Upper lobe of right lung (tissue), 1 donor: ENCODE measurements at regions not wholly inside any gene's neighbourhood (a gene's known extent, or its start where the extent isn't known, plus 50 kb on each side); places are given as distances from the start of the nearest gene placed in this dataset.

Source experiments
- ATAC-seq: fragments of 200-7000 bp; cut with Tn5 transposase; one replicate; pipeline ENCODE4 v1.9.1; 2020; ENCODE audit warnings: mild to moderate bottlenecking, moderate library complexity
- DNase-seq: peaks from one replicate; pipeline ENCODE4 v3.0.0-alpha.2; 2020
- H3K27ac ChIP-seq: fragments of 200-600 bp; one replicate; pipeline ENCODE4 v1.8.0; 2022
- H3K27me3 ChIP-seq: fragments of 200-600 bp; one replicate; pipeline ENCODE4 v1.8.0; 2022; ENCODE audit warnings: mild to moderate bottlenecking
- H3K36me3 ChIP-seq: fragments of 200-600 bp; one replicate; pipeline ENCODE4 v1.8.0; 2022
- H3K4me1 ChIP-seq: fragments of 200-600 bp; one replicate; pipeline ENCODE4 v1.8.0; 2022
- H3K4me3 ChIP-seq: fragments of 200-600 bp; one replicate; pipeline ENCODE4 v1.8.0; 2022; ENCODE audit warnings: mild to moderate bottlenecking
- H3K9me3 ChIP-seq: fragments of 200-600 bp; one replicate; pipeline ENCODE4 v1.8.0; 2022
- intact Hi-C: fragments of 100-400 bp; cut with DNase I; formaldehyde crosslinking; loops from one replicate; pipeline ENCODE4 v1.11.0; 2022
- TF ChIP-seq, protein P1 (sequence below): fragments of 200-600 bp; IDR thresholded peaks from one replicate; pipeline ENCODE4 v1.8.0; 2022; ENCODE audit warnings: antibody characterized with exemption
- donor health status: DM: no; HTN: yes; CAD: no; lungs with severe emphysema.

DNA sequence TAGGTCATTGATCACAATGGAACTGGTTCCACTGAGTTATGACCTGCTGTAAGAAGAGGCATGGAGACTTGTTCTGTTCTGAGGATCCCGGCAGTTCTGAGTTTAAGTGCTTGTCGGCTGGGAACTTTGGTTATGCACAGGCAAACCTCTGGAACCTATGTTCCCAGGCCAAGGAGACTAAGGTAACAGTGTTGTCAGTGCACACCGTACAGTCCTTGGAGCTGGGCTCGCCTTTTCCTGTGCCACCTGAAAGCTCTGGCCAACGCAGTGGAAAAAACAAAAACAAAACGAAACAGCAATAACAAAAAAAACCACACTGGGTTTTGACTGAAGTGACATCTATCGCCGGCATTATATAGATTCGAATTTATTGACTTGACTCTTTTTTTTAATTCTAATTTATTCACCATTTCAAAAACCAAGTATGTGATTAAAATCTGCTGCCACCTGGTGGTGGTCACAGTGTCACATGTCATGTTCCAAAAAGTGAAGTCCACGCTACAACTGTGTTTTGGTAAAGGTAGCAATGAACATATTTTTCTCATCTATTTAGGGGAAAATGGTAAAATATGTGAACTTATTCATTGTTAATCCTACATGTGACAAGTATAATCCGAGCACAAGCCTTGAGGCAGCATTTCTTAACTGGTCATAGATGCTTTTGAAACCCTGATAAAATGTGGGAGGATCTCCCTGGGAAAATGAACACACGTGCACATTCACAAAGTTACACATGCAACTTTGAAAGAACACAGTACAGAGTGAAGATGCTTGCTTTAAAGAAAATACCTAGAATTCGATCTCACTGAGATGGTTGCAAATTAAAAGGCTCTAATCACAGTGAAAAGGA lies 113.8 kb upstream of the PPP2R2D start:
- H3K27me3 ChIP-seq = no peaks in the 10 kb centered on the region
- no peak for DNase-seq
- no peaks in the 10 kb centered on the region for H3K36me3 ChIP-seq
- H3K4me1 ChIP-seq = no peaks in the 10 kb centered on the region
- no peak for ATAC-seq
- H3K4me3 ChIP-seq = no peak overlapping the region
- no peaks in the 10 kb centered on the region for H3K9me3 ChIP-seq
- TF ChIP-seq, protein P1, sequence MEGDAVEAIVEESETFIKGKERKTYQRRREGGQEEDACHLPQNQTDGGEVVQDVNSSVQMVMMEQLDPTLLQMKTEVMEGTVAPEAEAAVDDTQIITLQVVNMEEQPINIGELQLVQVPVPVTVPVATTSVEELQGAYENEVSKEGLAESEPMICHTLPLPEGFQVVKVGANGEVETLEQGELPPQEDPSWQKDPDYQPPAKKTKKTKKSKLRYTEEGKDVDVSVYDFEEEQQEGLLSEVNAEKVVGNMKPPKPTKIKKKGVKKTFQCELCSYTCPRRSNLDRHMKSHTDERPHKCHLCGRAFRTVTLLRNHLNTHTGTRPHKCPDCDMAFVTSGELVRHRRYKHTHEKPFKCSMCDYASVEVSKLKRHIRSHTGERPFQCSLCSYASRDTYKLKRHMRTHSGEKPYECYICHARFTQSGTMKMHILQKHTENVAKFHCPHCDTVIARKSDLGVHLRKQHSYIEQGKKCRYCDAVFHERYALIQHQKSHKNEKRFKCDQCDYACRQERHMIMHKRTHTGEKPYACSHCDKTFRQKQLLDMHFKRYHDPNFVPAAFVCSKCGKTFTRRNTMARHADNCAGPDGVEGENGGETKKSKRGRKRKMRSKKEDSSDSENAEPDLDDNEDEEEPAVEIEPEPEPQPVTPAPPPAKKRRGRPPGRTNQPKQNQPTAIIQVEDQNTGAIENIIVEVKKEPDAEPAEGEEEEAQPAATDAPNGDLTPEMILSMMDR = peak; percentile 79
- intact Hi-C loops = no loop called here
- H3K27ac ChIP-seq = no peak overlapping the region

DNA sequence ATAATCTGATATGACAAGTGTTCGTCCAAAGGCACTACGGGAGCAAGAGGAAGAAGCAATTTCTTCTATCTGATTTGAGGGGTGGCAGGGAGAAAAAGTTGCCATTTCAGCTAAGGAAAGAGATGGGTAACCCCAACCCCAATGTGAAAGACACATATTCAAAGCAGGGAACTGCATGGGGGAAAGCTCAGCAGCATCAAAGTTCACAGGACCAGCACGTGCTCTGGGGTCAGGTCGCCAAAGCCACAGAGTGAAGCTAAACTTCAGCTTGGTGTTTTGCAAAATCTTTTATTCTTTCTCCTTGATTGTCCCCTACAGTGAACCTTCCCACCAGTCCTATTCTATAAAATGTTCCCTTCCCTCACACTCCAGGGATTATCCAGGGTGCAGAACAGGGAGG lies 112.8 kb upstream of the PPP2R2D start:
- no peak for DNase-seq
- Histone ChIP-seq H3K9me3 (no peaks in the 10 kb centered on the region), H3K4me3 (no peak overlapping the region), H3K4me1 (no peaks in the 10 kb centered on the region), H3K36me3 (no peaks in the 10 kb centered on the region), H3K27ac (no peak overlapping the region), H3K27me3 (no peaks in the 10 kb centered on the region)
- intact Hi-C loops = no loop called here
- no peak for ATAC-seq
- TF ChIP-seq, protein P1 = no peak

DNA sequence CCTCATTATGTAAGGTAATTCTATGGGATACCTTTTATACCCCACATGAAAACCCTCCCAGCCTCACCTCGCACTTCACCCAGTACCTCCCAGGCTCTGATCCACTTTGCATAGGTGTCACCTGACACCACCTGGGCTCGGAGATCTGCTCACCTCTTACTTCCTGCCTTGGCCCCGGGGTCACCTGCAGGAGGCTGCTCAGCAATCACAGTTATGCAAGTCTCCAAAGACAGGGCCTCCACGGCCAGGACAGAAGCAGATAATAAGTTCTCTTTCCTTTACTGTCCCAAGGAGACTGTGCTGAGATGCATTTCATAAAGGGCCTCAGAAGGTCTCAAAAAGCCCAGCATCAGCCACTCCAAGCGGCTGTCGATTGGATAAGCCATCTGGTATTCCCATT lies 112.4 kb upstream of the PPP2R2D start:
- DNase-seq (no peak), ATAC-seq (no peak)
- Histone ChIP-seq H3K27ac (no peak overlapping the region), H3K36me3 (no peaks in the 10 kb centered on the region), H3K27me3 (no peaks in the 10 kb centered on the region), H3K4me1 (no peaks in the 10 kb centered on the region), H3K4me3 (no peak overlapping the region), H3K9me3 (no peaks in the 10 kb centered on the region)
- intact Hi-C loops = no loop called here
- TF ChIP-seq, protein P1 = no peak

DNA sequence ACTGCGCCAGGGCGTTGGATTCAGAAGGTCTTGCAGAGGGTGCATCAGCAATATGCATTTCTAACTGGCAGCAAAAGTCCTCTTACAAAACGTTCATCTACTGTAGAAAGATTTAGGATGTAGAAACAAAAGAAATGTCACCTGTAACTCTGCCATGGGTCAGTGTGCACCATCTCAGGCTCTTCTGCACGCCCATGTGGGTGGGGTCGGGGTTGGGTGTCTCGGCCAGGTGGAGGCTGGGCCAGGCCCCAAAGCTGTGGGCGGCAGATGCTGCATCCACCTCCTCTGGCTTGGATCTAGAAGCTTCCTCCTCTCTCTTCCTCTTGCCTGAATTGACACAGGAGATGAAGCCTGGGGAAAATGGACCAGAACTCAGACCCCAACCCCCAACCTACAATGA lies 111.3 kb upstream of the PPP2R2D start:
- no peak for DNase-seq
- no peaks in the 10 kb centered on the region for H3K36me3 ChIP-seq
- H3K4me1 ChIP-seq = no peaks in the 10 kb centered on the region
- no peak overlapping the region for H3K27ac ChIP-seq
- no peak for ATAC-seq
- TF ChIP-seq, protein P1 = no peak
- no peak overlapping the region for H3K4me3 ChIP-seq
- intact Hi-C loops = no loop called here
- peaks cover 2% of the 10 kb centered on the region for H3K27me3 ChIP-seq
- no peaks in the 10 kb centered on the region for H3K9me3 ChIP-seq

DNA sequence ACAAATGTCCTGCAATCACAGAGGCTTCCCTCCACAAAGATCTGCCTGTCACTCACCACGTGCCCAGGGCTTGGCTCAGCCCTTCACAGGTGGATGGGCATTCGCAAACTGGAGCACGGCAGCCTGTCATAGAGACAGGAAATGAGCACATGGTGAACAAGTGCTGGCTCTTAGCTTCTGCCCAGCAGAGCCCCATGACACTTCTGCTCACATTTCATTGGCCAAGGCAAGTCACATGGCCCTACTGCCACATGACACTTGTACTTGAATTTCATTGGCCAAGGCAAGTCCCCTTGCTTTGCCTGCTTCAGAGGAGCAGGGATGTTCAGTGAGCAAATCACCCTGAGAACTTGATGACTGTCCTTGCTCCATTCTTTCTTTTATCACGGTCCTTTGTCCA lies 110.8 kb upstream of the PPP2R2D start:
- Histone ChIP-seq H3K27ac (no peak overlapping the region), H3K36me3 (no peaks in the 10 kb centered on the region), H3K4me3 (no peak overlapping the region), H3K4me1 (no peaks in the 10 kb centered on the region), H3K9me3 (no peaks in the 10 kb centered on the region), H3K27me3 (peaks cover 5% of the 10 kb centered on the region)
- ATAC-seq = no peak
- intact Hi-C loops = no loop called here
- TF ChIP-seq, protein P1 = no peak
- DNase-seq = no peak
